ENCODE measurements at regions not wholly inside any gene's neighbourhood (a gene's known extent, or its start where the extent isn't known, plus 50 kb on each side); places are given as distances from the start of the nearest gene placed in this dataset.

DNA sequence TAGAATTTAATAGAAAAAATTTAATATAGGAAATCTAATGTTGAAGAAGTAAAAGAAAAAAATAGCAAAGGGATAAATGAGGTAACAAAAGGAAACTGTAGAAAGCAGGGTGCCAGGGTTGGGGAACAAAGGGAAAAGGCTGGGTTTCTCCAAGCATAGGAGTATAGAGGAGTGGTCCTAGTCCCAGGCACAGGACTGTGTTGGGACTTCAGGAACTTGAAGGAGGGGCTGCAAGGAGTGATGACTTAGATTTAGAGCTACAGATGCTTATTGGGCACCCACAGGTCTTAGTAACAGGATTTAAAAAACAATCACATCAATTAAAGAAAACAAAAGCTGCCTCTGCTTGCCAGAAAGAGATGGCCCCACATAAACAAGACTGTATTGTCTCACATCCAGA lies 396.5 kb upstream of the TNC start:
- Histone ChIP-seq H3K4me1 (ENCODE audit: control insufficient read depth in 1 of 2, insufficient read depth in 2 of 2, low read length in 2 of 2) (no peaks in the 10 kb centered on the region), H3K9me3 (ENCODE audit: control insufficient read depth in 1 of 2, low read length in 2 of 2) (no peaks in the 10 kb centered on the region), H3K9ac (ENCODE audit: low read depth in 1 of 2, low read length in 2 of 2) (no peak overlapping the region), H3K4me3 (ENCODE audit: low read depth in 1 of 2, low read length in 2 of 2) (no peak overlapping the region), H3K27ac (ENCODE audit: low read depth, low read length) (no peak overlapping the region), H3K36me3 (ENCODE audit: control insufficient read depth in 1 of 2, insufficient read depth in 2 of 2, low read length in 2 of 2) (no peaks in the 10 kb centered on the region), H3K27me3 (ENCODE audit: control insufficient read depth in 1 of 2, insufficient read depth in 2 of 2, low read length in 2 of 2) (no peaks in the 10 kb centered on the region)

DNA sequence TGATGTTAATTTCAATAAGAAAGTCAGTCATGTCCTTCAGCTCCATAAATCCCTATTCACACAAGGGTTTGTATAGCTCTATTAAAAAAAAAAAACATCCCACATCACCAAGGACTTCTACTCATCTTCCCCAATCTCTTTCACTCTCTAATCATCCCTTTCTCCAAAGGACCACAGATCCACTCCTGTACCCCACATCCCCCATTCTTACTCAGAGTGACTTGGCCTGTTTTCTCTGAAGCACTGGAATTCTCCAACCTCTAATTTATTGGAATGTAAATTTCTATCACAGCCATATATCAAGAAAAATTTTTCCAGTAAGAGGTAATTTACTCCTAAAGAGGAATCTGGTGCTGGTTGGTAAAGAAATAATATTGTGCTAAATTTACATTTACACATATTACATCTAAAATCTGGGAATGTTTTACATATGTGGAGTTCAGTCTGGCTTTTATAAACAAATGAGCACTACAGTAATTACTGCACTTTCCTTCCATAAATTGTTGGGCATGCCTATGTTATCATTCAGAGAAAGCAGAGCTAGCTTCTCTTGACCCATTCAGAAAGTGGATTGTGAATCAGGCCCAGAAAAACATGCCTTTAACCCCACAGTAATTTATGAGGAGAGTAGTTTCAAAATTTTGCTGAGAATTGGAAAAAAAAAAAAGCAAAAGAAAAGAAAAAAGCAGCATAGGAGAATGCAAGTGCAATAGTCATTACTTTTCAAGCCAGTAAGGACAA lies 399.5 kb upstream of the TNC start:
- Histone ChIP-seq H3K4me3 (ENCODE audit: low read depth in 1 of 2, low read length in 2 of 2) (no peak overlapping the region), H3K27ac (ENCODE audit: low read depth, low read length) (no peak overlapping the region), H3K27me3 (ENCODE audit: control insufficient read depth in 1 of 2, insufficient read depth in 2 of 2, low read length in 2 of 2) (no peaks in the 10 kb centered on the region), H3K9me3 (ENCODE audit: control insufficient read depth in 1 of 2, low read length in 2 of 2) (no peaks in the 10 kb centered on the region), H3K4me1 (ENCODE audit: control insufficient read depth in 1 of 2, insufficient read depth in 2 of 2, low read length in 2 of 2) (no peaks in the 10 kb centered on the region), H3K36me3 (ENCODE audit: control insufficient read depth in 1 of 2, insufficient read depth in 2 of 2, low read length in 2 of 2) (no peaks in the 10 kb centered on the region), H3K9ac (ENCODE audit: low read depth in 1 of 2, low read length in 2 of 2) (no peak overlapping the region)

DNA sequence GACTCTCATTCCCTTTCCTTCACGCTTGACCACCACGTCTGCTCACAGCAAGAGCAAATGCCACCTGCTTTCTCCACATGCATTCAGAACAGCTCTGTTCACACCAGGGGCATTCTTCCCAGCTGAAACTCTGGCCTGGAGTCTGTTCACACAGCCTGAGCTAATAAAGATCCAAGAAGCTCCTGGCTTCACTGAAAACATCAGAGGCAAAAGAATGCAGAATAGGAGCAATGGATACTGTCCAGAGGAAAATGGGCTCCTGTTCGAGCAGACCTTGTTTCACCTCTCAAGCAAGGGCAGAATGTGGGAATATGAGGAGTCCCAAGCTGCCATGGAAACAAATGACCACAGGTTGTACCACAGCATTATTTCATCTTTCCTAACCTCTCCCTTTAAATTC lies 402.7 kb upstream of the TNC start:
- H3K9me3 ChIP-seq (ENCODE audit: control insufficient read depth in 1 of 2, low read length in 2 of 2) = no peaks in the 10 kb centered on the region
- H3K9ac ChIP-seq (ENCODE audit: low read depth in 1 of 2, low read length in 2 of 2) = no peak overlapping the region
- H3K36me3 ChIP-seq (ENCODE audit: control insufficient read depth in 1 of 2, insufficient read depth in 2 of 2, low read length in 2 of 2) = no peaks in the 10 kb centered on the region
- H3K4me3 ChIP-seq (ENCODE audit: low read depth in 1 of 2, low read length in 2 of 2) = no peak overlapping the region
- no peak overlapping the region for H3K27ac ChIP-seq (ENCODE audit: low read depth, low read length)
- H3K27me3 ChIP-seq (ENCODE audit: control insufficient read depth in 1 of 2, insufficient read depth in 2 of 2, low read length in 2 of 2) = no peaks in the 10 kb centered on the region
- H3K4me1 ChIP-seq (ENCODE audit: control insufficient read depth in 1 of 2, insufficient read depth in 2 of 2, low read length in 2 of 2) = no peaks in the 10 kb centered on the region

DNA sequence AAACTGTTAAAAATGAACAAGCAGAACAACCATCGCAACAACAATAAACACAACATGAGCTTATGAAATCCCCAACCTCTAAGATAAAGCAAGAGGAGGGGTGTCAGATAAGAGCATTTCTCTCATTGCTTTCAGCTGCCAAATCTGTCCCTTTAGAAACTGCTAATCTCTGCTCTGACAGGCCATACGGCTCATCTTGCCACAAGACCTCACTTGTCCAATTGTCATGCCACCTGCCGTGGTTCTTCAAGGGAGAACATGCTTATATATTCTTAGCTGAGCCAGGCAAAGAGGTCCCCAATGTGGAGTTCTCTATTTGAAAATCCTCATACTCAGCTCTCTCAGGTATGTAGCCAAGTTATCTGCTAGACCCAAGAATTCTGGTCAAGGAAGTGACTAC lies 405.0 kb upstream of the TNC start:
- Histone ChIP-seq H3K27ac (ENCODE audit: low read depth, low read length) (no peak overlapping the region), H3K36me3 (ENCODE audit: control insufficient read depth in 1 of 2, insufficient read depth in 2 of 2, low read length in 2 of 2) (no peaks in the 10 kb centered on the region), H3K4me1 (ENCODE audit: control insufficient read depth in 1 of 2, insufficient read depth in 2 of 2, low read length in 2 of 2) (no peaks in the 10 kb centered on the region), H3K4me3 (ENCODE audit: low read depth in 1 of 2, low read length in 2 of 2) (no peak overlapping the region), H3K9ac (ENCODE audit: low read depth in 1 of 2, low read length in 2 of 2) (no peak overlapping the region), H3K27me3 (ENCODE audit: control insufficient read depth in 1 of 2, insufficient read depth in 2 of 2, low read length in 2 of 2) (no peaks in the 10 kb centered on the region), H3K9me3 (ENCODE audit: control insufficient read depth in 1 of 2, low read length in 2 of 2) (no peaks in the 10 kb centered on the region)

GRCh38 chr9:115524453-115525059 lies 406.6 kb upstream of the TNC start:
- Histone ChIP-seq H3K27ac (ENCODE audit: low read depth, low read length) (no peak overlapping the region), H3K4me1 (ENCODE audit: control insufficient read depth in 1 of 2, insufficient read depth in 2 of 2, low read length in 2 of 2) (no peaks in the 10 kb centered on the region), H3K27me3 (ENCODE audit: control insufficient read depth in 1 of 2, insufficient read depth in 2 of 2, low read length in 2 of 2) (peaks cover 0 to 3% of the 10 kb centered on the region in 2 donors), H3K36me3 (ENCODE audit: control insufficient read depth in 1 of 2, insufficient read depth in 2 of 2, low read length in 2 of 2) (no peaks in the 10 kb centered on the region), H3K9ac (ENCODE audit: low read depth in 1 of 2, low read length in 2 of 2) (no peak overlapping the region), H3K4me3 (ENCODE audit: low read depth in 1 of 2, low read length in 2 of 2) (no peak overlapping the region), H3K9me3 (ENCODE audit: control insufficient read depth in 1 of 2, low read length in 2 of 2) (no peaks in the 10 kb centered on the region)

DNA sequence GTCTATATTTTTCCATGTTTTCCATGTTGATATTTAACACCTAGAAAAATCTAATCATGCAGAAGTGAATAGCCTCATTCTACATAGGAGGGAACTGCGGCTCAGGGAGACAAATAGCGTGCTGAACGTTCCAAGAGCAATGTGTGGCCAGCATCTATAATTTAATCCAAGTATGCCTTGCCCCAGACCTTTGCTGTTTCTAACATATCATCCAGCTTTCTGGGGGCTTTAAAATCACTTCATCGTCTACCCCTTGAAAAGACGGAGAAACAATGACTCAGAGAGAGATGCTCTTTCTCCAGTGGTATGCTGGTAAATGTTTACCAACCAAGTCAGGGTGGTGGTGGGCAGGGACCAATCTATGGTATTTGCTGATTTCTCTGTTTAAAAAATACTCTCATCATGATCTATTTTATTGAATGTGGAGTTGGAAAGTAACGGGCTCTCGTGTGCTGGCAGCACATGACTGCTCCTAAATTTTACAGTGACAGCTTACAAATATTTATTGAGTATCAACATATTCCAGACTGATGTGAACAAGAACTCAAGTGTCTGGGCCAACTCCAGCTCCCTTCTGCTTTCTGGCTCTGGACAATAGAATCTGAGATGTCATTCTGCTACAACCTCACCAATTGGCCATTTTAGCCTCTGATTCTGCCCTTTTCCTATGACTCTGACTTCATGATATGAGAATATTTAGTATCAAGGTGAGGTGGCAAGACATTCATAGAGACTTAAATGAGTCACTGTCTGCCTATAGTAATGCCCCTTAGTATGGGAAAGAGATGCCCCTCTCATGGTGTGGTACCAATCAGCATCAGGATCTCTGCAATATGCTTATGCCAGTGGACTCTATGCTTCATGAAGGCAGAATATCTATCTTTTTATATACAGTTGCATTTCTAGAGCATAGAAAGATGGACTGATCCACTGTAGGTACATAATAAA lies 407.4 kb upstream of the TNC start:
- Histone ChIP-seq H3K36me3 (ENCODE audit: control insufficient read depth in 1 of 2, insufficient read depth in 2 of 2, low read length in 2 of 2) (no peaks in the 10 kb centered on the region), H3K9ac (ENCODE audit: low read depth in 1 of 2, low read length in 2 of 2) (no peak overlapping the region)

GRCh38 chr9:115531410-115532125 lies 413.6 kb upstream of the TNC start:
- H3K9me3 ChIP-seq (ENCODE audit: control insufficient read depth in 1 of 2, low read length in 2 of 2) = no peaks in the 10 kb centered on the region
- H3K9ac ChIP-seq (ENCODE audit: low read depth in 1 of 2, low read length in 2 of 2) = no peak overlapping the region
- no peak overlapping the region for H3K4me3 ChIP-seq (ENCODE audit: low read depth in 1 of 2, low read length in 2 of 2)
- H3K27ac ChIP-seq (ENCODE audit: low read depth, low read length) = no peak overlapping the region
- peaks cover 0 to 3% of the 10 kb centered on the region in 2 donors for H3K27me3 ChIP-seq (ENCODE audit: control insufficient read depth in 1 of 2, insufficient read depth in 2 of 2, low read length in 2 of 2)
- no peaks in the 10 kb centered on the region for H3K4me1 ChIP-seq (ENCODE audit: control insufficient read depth in 1 of 2, insufficient read depth in 2 of 2, low read length in 2 of 2)
- H3K36me3 ChIP-seq (ENCODE audit: control insufficient read depth in 1 of 2, insufficient read depth in 2 of 2, low read length in 2 of 2) = no peaks in the 10 kb centered on the region

More for the DNA sequence above, 407.4 kb upstream of the TNC start:
- no peaks in the 10 kb centered on the region for H3K9me3 ChIP-seq (ENCODE audit: control insufficient read depth in 1 of 2, low read length in 2 of 2)
- H3K4me3 ChIP-seq (ENCODE audit: low read depth in 1 of 2, low read length in 2 of 2) = no peak overlapping the region
- H3K27ac ChIP-seq (ENCODE audit: low read depth, low read length) = no peak overlapping the region
- no peaks in the 10 kb centered on the region for H3K4me1 ChIP-seq (ENCODE audit: control insufficient read depth in 1 of 2, insufficient read depth in 2 of 2, low read length in 2 of 2)
- peaks cover 0 to 3% of the 10 kb centered on the region in 2 donors for H3K27me3 ChIP-seq (ENCODE audit: control insufficient read depth in 1 of 2, insufficient read depth in 2 of 2, low read length in 2 of 2)

GRCh38 chr9:115533511-115533910 lies 415.6 kb upstream of the TNC start:
- Histone ChIP-seq H3K9me3 (ENCODE audit: control insufficient read depth in 1 of 2, low read length in 2 of 2) (no peaks in the 10 kb centered on the region), H3K9ac (ENCODE audit: low read depth in 1 of 2, low read length in 2 of 2) (no peak overlapping the region), H3K27ac (ENCODE audit: low read depth, low read length) (no peak overlapping the region), H3K4me1 (ENCODE audit: control insufficient read depth in 1 of 2, insufficient read depth in 2 of 2, low read length in 2 of 2) (no peaks in the 10 kb centered on the region), H3K27me3 (ENCODE audit: control insufficient read depth in 1 of 2, insufficient read depth in 2 of 2, low read length in 2 of 2) (peaks cover 0 to 3% of the 10 kb centered on the region in 2 donors), H3K4me3 (ENCODE audit: low read depth in 1 of 2, low read length in 2 of 2) (no peak overlapping the region), H3K36me3 (ENCODE audit: control insufficient read depth in 1 of 2, insufficient read depth in 2 of 2, low read length in 2 of 2) (no peaks in the 10 kb centered on the region)

DNA sequence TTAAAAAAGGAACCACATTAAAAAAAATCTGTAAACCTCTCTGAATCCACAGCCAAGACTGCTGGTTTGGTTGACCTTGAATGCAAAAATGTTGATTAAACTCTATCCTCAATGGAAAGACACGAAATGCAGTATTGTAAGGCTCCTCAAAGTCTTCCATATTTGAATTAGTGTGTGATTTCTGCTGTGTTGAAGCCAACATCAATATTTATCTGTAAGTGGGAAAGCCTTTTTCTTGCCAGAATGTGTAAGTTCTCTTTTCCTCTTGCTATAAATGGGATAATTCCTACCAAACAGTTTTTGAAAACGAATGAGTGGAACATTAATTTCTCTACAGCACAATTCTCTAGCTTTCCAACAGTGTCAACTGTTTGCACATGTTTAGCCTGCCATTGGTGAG lies 422.1 kb upstream of the TNC start:
- no peak overlapping the region for H3K9ac ChIP-seq (ENCODE audit: low read depth in 1 of 2, low read length in 2 of 2)
- no peaks in the 10 kb centered on the region for H3K4me1 ChIP-seq (ENCODE audit: control insufficient read depth in 1 of 2, insufficient read depth in 2 of 2, low read length in 2 of 2)
- no peaks in the 10 kb centered on the region for H3K36me3 ChIP-seq (ENCODE audit: control insufficient read depth in 1 of 2, insufficient read depth in 2 of 2, low read length in 2 of 2)
- no peak overlapping the region for H3K27ac ChIP-seq (ENCODE audit: low read depth, low read length)
- H3K9me3 ChIP-seq (ENCODE audit: control insufficient read depth in 1 of 2, low read length in 2 of 2) = no peaks in the 10 kb centered on the region
- no peak overlapping the region for H3K4me3 ChIP-seq (ENCODE audit: low read depth in 1 of 2, low read length in 2 of 2)
- H3K27me3 ChIP-seq (ENCODE audit: control insufficient read depth in 1 of 2, insufficient read depth in 2 of 2, low read length in 2 of 2) = no peaks in the 10 kb centered on the region
